Subcutaneous abdominal adipose tissue (tissue), 5 donors: ENCODE measurements at regions not wholly inside any gene's neighbourhood (a gene's known extent, or its start where the extent isn't known, plus 50 kb on each side); places are given as distances from the start of the nearest gene placed in this dataset.

ENCODE experiments used
- H3K27ac ChIP-seq: one replicate; pipeline ENCODE4 v1.7.0; 2013; ENCODE audit warnings: low read depth, mild to moderate bottlenecking, inconsistent platforms, low read length, moderate library complexity
- H3K27me3 ChIP-seq, 5 donors: one replicate each; pipeline ENCODE4 v1.7.0; 2013; ENCODE audit warnings: low read length in 5 of 5, inconsistent platforms in 1 of 5; ENCODE audit not compliant: control insufficient read depth in 5 of 5, insufficient read depth in 4 of 5
- H3K36me3 ChIP-seq, 5 donors: one replicate each; pipeline ENCODE4 v1.7.0; 2013; ENCODE audit warnings: low read length in 5 of 5; ENCODE audit not compliant: control insufficient read depth in 5 of 5, insufficient read depth in 5 of 5
- H3K4me1 ChIP-seq, 5 donors: one replicate each; pipeline ENCODE4 v1.7.0; 2013; ENCODE audit warnings: low read length in 5 of 5, mild to moderate bottlenecking in 3 of 5, moderate library complexity in 1 of 5; ENCODE audit not compliant: control insufficient read depth in 5 of 5, insufficient read depth in 5 of 5
- H3K4me3 ChIP-seq, 5 donors: one replicate each; pipeline ENCODE4 v1.7.0; 2013; ENCODE audit warnings: low read length in 5 of 5, low read depth in 1 of 5
- H3K9ac ChIP-seq, 5 donors: one replicate each; pipeline ENCODE4 v1.7.0; 2013; ENCODE audit warnings: low read length in 5 of 5, mild to moderate bottlenecking in 4 of 5, moderate library complexity in 3 of 5
- H3K9me3 ChIP-seq, 5 donors: one replicate each; pipeline ENCODE4 v1.7.0; 2013; ENCODE audit warnings: low read length in 5 of 5; ENCODE audit not compliant: control insufficient read depth in 5 of 5
- donor health status: healthy.
- donor health status: healthy.
- donor health status: healthy.
- donor health status: healthy.
- donor health status: healthy.

- Histone ChIP-seq H3K27ac (no peak overlapping the region), H3K27me3 (peaks cover 7 to 25% (median 17%) of the 10 kb centered on the region in 5 donors), H3K4me1 (peaks cover 0 to 8% (median 0%) of the 10 kb centered on the region in 5 donors), H3K4me3 (peak overlapping the region in 1 of 5 donors; percentile 53), H3K9me3 (no peaks in the 10 kb centered on the region), H3K9ac (no peak overlapping the region), H3K36me3 (no peaks in the 10 kb centered on the region)
Measured at GRCh38 chr1:157195521-157196244, 57.5 kb upstream of the ETV3 start.

- no peak overlapping the region for H3K27ac ChIP-seq
- H3K36me3 ChIP-seq: no peaks in the 10 kb centered on the region
- H3K4me1 ChIP-seq: peaks cover 0 to 8% (median 0%) of the 10 kb centered on the region in 5 donors
- no peaks in the 10 kb centered on the region for H3K9me3 ChIP-seq
- no peak overlapping the region for H3K9ac ChIP-seq
- peak overlapping the region in 2 of 5 donors; percentile 6 to 53 for H3K4me3 ChIP-seq
- peaks cover 7 to 30% (median 18%) of the 10 kb centered on the region in 5 donors for H3K27me3 ChIP-seq
Measured at GRCh38 chr1:157194731-157195520, 56.7 kb upstream of the ETV3 start.

- H3K27ac ChIP-seq: no peak overlapping the region
- no peak overlapping the region for H3K4me3 ChIP-seq
- H3K36me3 ChIP-seq: no peaks in the 10 kb centered on the region
- no peaks in the 10 kb centered on the region for H3K9me3 ChIP-seq
- peaks cover 7 to 35% (median 20%) of the 10 kb centered on the region in 5 donors for H3K27me3 ChIP-seq
- H3K9ac ChIP-seq: no peak overlapping the region
- H3K4me1 ChIP-seq: peaks cover 0 to 8% (median 0%) of the 10 kb centered on the region in 5 donors
Measured at GRCh38 chr1:157193702-157194391, 55.7 kb upstream of the ETV3 start.

- peaks cover 0 to 8% (median 0%) of the 10 kb centered on the region in 5 donors for H3K4me1 ChIP-seq
- no peak overlapping the region for H3K4me3 ChIP-seq
Measured at GRCh38 chr1:157193219-157193618, 55.0 kb upstream of the ETV3 start.

GRCh38 chr1:157189986-157190982 lies 52.1 kb upstream of the ETV3 start:
- H3K4me3 ChIP-seq: no peak overlapping the region
- H3K27ac ChIP-seq: no peak overlapping the region
- H3K9me3 ChIP-seq: no peaks in the 10 kb centered on the region
- peaks cover 0 to 7% (median 0%) of the 10 kb centered on the region in 5 donors for H3K4me1 ChIP-seq
- H3K36me3 ChIP-seq: no peaks in the 10 kb centered on the region
- no peak overlapping the region for H3K9ac ChIP-seq
- peaks cover 2 to 26% (median 15%) of the 10 kb centered on the region in 5 donors for H3K27me3 ChIP-seq

More at GRCh38 chr1:157193219-157193618, 55.0 kb upstream of the ETV3 start:
- Histone ChIP-seq H3K9ac (no peak overlapping the region), H3K27me3 (peaks cover 7 to 35% (median 20%) of the 10 kb centered on the region in 5 donors), H3K27ac (no peak overlapping the region), H3K36me3 (no peaks in the 10 kb centered on the region), H3K9me3 (no peaks in the 10 kb centered on the region)

- Histone ChIP-seq H3K9me3 (no peaks in the 10 kb centered on the region), H3K36me3 (no peaks in the 10 kb centered on the region), H3K27me3 (peaks cover 0 to 17% (median 15%) of the 10 kb centered on the region in 5 donors), H3K9ac (no peak overlapping the region), H3K4me3 (no peak overlapping the region), H3K27ac (no peak overlapping the region), H3K4me1 (peaks cover 0 to 5% (median 0%) of the 10 kb centered on the region in 5 donors)
Measured at GRCh38 chr1:157189096-157189495, 50.9 kb upstream of the ETV3 start.
